ENCODE measurements at regions not wholly inside any gene's neighbourhood (a gene's known extent, or its start where the extent isn't known, plus 50 kb on each side); places are given as distances from the start of the nearest gene placed in this dataset.
A peak's percentile ranks its signal among the peaks of the same experiment; 100 is the strongest.

DNA sequence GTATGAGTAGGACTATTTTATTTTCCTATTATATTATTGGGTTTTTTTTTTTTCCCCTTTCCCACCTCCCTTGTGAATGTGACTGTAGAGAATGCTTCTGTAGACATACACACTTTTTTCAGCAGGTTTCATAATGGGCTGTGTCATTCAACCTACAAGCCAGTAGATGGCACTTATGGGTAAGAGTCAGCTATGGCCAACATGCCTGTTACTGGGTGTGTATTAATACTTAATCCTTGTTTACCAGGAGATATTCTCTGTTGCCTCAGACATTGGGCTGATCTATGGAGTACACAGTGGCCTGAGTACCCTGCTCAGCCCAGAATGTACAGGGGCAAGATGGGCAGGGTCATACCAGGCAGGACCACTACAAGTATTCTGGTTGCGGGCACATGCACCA lies 382.5 kb downstream of the EPHA7 start:
- no peaks in the 10 kb centered on the region for H3K4me1 ChIP-seq (ENCODE audit: control insufficient read depth, extremely low read depth, insufficient read depth, low read length)
- H3K9me3 ChIP-seq (ENCODE audit: control insufficient read depth, insufficient read depth, low read depth, low read length) = no peaks in the 10 kb centered on the region
- no peak overlapping the region for H3K4me2 ChIP-seq (ENCODE audit: extremely low read depth, insufficient read depth, low read length)
- H3K36me3 ChIP-seq (ENCODE audit: control insufficient read depth, insufficient read depth, low read length) = no peaks in the 10 kb centered on the region
- H3K27me3 ChIP-seq (ENCODE audit: control insufficient read depth, insufficient read depth, low read length) = no peaks in the 10 kb centered on the region
- no peak overlapping the region for H3K27ac ChIP-seq (ENCODE audit: insufficient read depth, low read length)
- TF ChIP-seq EZH2 (IDR thresholded peaks at IDR 0.05; ENCODE audit: low read length, missing control alignments) = no peak
- TF ChIP-seq, protein P1, sequence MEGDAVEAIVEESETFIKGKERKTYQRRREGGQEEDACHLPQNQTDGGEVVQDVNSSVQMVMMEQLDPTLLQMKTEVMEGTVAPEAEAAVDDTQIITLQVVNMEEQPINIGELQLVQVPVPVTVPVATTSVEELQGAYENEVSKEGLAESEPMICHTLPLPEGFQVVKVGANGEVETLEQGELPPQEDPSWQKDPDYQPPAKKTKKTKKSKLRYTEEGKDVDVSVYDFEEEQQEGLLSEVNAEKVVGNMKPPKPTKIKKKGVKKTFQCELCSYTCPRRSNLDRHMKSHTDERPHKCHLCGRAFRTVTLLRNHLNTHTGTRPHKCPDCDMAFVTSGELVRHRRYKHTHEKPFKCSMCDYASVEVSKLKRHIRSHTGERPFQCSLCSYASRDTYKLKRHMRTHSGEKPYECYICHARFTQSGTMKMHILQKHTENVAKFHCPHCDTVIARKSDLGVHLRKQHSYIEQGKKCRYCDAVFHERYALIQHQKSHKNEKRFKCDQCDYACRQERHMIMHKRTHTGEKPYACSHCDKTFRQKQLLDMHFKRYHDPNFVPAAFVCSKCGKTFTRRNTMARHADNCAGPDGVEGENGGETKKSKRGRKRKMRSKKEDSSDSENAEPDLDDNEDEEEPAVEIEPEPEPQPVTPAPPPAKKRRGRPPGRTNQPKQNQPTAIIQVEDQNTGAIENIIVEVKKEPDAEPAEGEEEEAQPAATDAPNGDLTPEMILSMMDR (conservative IDR thresholded peaks at IDR 0.05 in 1 of 2, IDR thresholded peaks at IDR 0.05 in 1 of 2; ENCODE audit: low read depth in 1 of 2, low read length in 2 of 2) = peak in 1 of 2 donors; percentile 68
- no peaks in the 10 kb centered on the region for H4K20me1 ChIP-seq (ENCODE audit: control insufficient read depth, extremely low read depth, insufficient read depth, low read length)
- H3K9ac ChIP-seq (ENCODE audit: insufficient read depth, low read length) = no peak overlapping the region
- no peak overlapping the region for H3K4me3 ChIP-seq (replicated peaks in 1 of 4; ENCODE audit: control extremely low read depth in 1 of 4, insufficient read depth in 1 of 4, low read depth in 3 of 4, low read length in 4 of 4)
- DNase-seq (ENCODE audit: low read depth in 2 of 2) = peak; percentile 14 to 71
- no peak overlapping the region for H2AFZ ChIP-seq (ENCODE audit: low read length)
- H3K79me2 ChIP-seq (ENCODE audit: control insufficient read depth, insufficient read depth, low read length) = no peaks in the 10 kb centered on the region

DNA sequence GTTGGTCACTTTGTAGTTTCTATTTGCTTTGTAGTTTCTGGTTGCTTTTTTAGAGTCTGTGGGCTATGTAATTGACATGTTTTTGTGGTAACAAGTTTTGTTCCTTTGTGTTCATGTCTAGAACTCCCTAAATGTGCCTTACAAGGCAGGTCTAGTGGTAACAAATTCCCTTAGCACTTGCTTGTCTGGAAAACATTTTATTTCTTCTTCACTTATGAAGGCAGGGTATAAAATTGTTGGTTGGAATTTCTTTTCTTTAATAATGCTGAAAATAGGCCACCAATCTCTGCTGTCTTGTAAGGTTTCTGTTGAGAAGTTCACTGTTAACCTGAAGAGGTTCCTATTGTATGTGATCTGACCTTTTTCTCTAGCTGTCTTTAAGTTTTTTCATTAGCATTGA lies 383.6 kb downstream of the EPHA7 start:
- no peak overlapping the region for H3K9ac ChIP-seq (ENCODE audit: insufficient read depth, low read length)
- no peaks in the 10 kb centered on the region for H3K36me3 ChIP-seq (ENCODE audit: control insufficient read depth, insufficient read depth, low read length)
- H3K4me3 ChIP-seq (replicated peaks in 1 of 4; ENCODE audit: control extremely low read depth in 1 of 4, insufficient read depth in 1 of 4, low read depth in 3 of 4, low read length in 4 of 4) = no peak overlapping the region
- no peak overlapping the region for H3K4me2 ChIP-seq (ENCODE audit: extremely low read depth, insufficient read depth, low read length)
- no peaks in the 10 kb centered on the region for H4K20me1 ChIP-seq (ENCODE audit: control insufficient read depth, extremely low read depth, insufficient read depth, low read length)
- DNase-seq (ENCODE audit: low read depth in 2 of 2) = no peak
- H3K79me2 ChIP-seq (ENCODE audit: control insufficient read depth, insufficient read depth, low read length) = no peaks in the 10 kb centered on the region
- H3K27ac ChIP-seq (ENCODE audit: insufficient read depth, low read length) = no peak overlapping the region
- no peak for TF ChIP-seq EZH2 (IDR thresholded peaks at IDR 0.05; ENCODE audit: low read length, missing control alignments)
- TF ChIP-seq, protein P1 (conservative IDR thresholded peaks at IDR 0.05 in 1 of 2, IDR thresholded peaks at IDR 0.05 in 1 of 2; ENCODE audit: low read depth in 1 of 2, low read length in 2 of 2) = no peak
- no peak overlapping the region for H2AFZ ChIP-seq (ENCODE audit: low read length)
- no peaks in the 10 kb centered on the region for H3K4me1 ChIP-seq (ENCODE audit: control insufficient read depth, extremely low read depth, insufficient read depth, low read length)
- H3K9me3 ChIP-seq (ENCODE audit: control insufficient read depth, insufficient read depth, low read depth, low read length) = no peaks in the 10 kb centered on the region
- H3K27me3 ChIP-seq (ENCODE audit: control insufficient read depth, insufficient read depth, low read length) = no peaks in the 10 kb centered on the region

DNA sequence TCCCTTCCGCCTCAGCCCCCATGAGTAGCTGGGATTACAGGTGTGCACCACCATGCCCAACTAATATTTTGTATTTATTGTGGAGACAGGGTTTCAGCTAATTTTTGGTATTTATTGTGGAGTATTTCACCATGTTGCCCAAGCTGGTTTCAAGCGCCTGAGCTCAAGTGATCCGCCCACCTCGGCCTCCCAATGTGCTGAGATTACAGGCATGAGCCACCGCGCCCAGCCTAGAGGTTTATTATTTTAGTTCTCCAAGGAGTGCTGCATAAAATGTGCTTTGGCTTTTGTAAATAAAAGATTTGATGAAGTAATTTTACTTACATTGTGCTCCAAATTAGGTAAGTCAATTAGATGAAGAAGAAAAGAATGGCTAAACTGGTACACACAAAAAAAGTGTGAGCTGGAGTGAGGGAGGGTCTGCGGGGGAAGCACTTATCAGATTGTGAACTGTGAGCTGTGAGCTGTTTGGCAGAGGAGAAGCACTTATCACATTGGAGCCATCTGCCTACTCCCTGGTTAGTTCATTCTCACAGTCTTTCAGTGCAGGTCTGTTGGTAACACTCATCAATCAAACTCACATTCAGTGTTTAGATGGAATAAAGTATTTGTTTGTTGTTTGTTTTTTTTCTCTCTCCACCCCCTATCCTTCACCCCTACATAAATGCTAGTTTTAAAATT lies 398.0 kb downstream of the EPHA7 start:
- Histone ChIP-seq H3K79me2 (ENCODE audit: control insufficient read depth, insufficient read depth, low read length) (no peaks in the 10 kb centered on the region), H3K4me2 (ENCODE audit: extremely low read depth, insufficient read depth, low read length) (no peak overlapping the region), H3K27me3 (ENCODE audit: control insufficient read depth, insufficient read depth, low read length) (no peaks in the 10 kb centered on the region), H3K27ac (ENCODE audit: insufficient read depth, low read length) (no peak overlapping the region), H3K9ac (ENCODE audit: insufficient read depth, low read length) (no peak overlapping the region), H3K36me3 (ENCODE audit: control insufficient read depth, insufficient read depth, low read length) (no peaks in the 10 kb centered on the region), H2AFZ (ENCODE audit: low read length) (no peak overlapping the region), H3K4me1 (ENCODE audit: control insufficient read depth, extremely low read depth, insufficient read depth, low read length) (no peaks in the 10 kb centered on the region), H4K20me1 (ENCODE audit: control insufficient read depth, extremely low read depth, insufficient read depth, low read length) (no peaks in the 10 kb centered on the region), H3K9me3 (ENCODE audit: control insufficient read depth, insufficient read depth, low read depth, low read length) (no peaks in the 10 kb centered on the region), H3K4me3 (replicated peaks in 1 of 4; ENCODE audit: control extremely low read depth in 1 of 4, insufficient read depth in 1 of 4, low read depth in 3 of 4, low read length in 4 of 4) (no peak overlapping the region)
- no peak for TF ChIP-seq EZH2 (IDR thresholded peaks at IDR 0.05; ENCODE audit: low read length, missing control alignments)
- TF ChIP-seq, protein P1 (conservative IDR thresholded peaks at IDR 0.05 in 1 of 2, IDR thresholded peaks at IDR 0.05 in 1 of 2; ENCODE audit: low read depth in 1 of 2, low read length in 2 of 2) = no peak
- no peak for DNase-seq (ENCODE audit: low read depth in 2 of 2)

Data from fibroblast of lung (primary cell).